ENCODE measurements at regions not wholly inside any gene's neighbourhood (a gene's known extent, or its start where the extent isn't known, plus 50 kb on each side); places are given as distances from the start of the nearest gene placed in this dataset.

GRCh38 chr3:22269831-22270230 is 518.8 kb upstream of the ZNF385D start:
- TF ChIP-seq EZH2 (IDR thresholded peaks at IDR 0.05; ENCODE audit: borderline replicate concordance, low read depth, low read length, poor library complexity, severe bottlenecking) (no peak), CTCF (conservative IDR thresholded peaks at IDR 0.05; ENCODE audit: low read depth, low read length) (no peak)
